SK-N-SH treated with all-trans-retinoic acid at 6 μM for 48 hours (cell line): ENCODE measurements at regions not wholly inside any gene's neighbourhood (a gene's known extent, or its start where the extent isn't known, plus 50 kb on each side); places are given as distances from the start of the nearest gene placed in this dataset.

ENCODE experiments used
- ATAC-seq: fragments of 200-7000 bp; cut with Tn5 transposase; 3 replicates; pipeline ENCODE4 v1.9.1; 2020; ENCODE audit warnings: mild to moderate bottlenecking, moderate library complexity
- ARNTL ChIP-seq: fragments of 450-650 bp; formaldehyde crosslinking; IDR thresholded peaks from 2 replicates; pipeline ENCODE4 v1.5.0; 2020; ENCODE audit warnings: low read depth, mild to moderate bottlenecking, moderate library complexity, borderline replicate concordance
- BACH2 ChIP-seq: fragments of 250-450 bp; sonication (Bioruptor Pico); IDR thresholded peaks from 2 replicates; pipeline ENCODE4 v1.9.0; 2021; ENCODE audit warnings: mild to moderate bottlenecking, borderline replicate concordance
- CREB5 ChIP-seq: fragments of 250-450 bp; sonication (Bioruptor Pico); IDR thresholded peaks from 2 replicates; pipeline ENCODE4 v1.5.1; 2020; ENCODE audit warnings: low read depth, mild to moderate bottlenecking, moderate library complexity
- CSDC2 ChIP-seq: fragments of 250-450 bp; sonication (Bioruptor Pico); IDR thresholded peaks from 2 replicates; pipeline ENCODE4 v1.5.0; 2020; ENCODE audit warnings: mild to moderate bottlenecking, moderate library complexity
- ESRRG ChIP-seq: fragments of 250-450 bp; sonication (Bioruptor Pico); IDR thresholded peaks from 2 replicates; pipeline ENCODE4 v1.6.1; 2021; ENCODE audit warnings: mild to moderate bottlenecking
- GLIS3 ChIP-seq: fragments of 250-450 bp; sonication (Bioruptor Pico); IDR thresholded peaks from 2 replicates; pipeline ENCODE4 v1.5.0; 2020; ENCODE audit warnings: mild to moderate bottlenecking, moderate library complexity
- ISL1 ChIP-seq: fragments of 250-450 bp; sonication (Bioruptor Pico); IDR thresholded peaks from 2 replicates; pipeline ENCODE4 v2.1.2; 2022; ENCODE audit warnings: mild to moderate bottlenecking, moderate library complexity
- OSR1 ChIP-seq: fragments of 250-450 bp; sonication (Bioruptor Pico); IDR thresholded peaks from 2 replicates; pipeline ENCODE4 v1.8.0; 2022; ENCODE audit warnings: moderate library complexity, mild to moderate bottlenecking, inconsistent platforms
- POU6F1 ChIP-seq: fragments of 250-450 bp; sonication (Bioruptor Pico); IDR thresholded peaks from 2 replicates; pipeline ENCODE4 v1.8.0; 2021; ENCODE audit warnings: low read depth, mild to moderate bottlenecking, moderate library complexity, borderline replicate concordance
- PPARA ChIP-seq: fragments of 250-450 bp; sonication (Bioruptor Pico); IDR thresholded peaks from 2 replicates; pipeline ENCODE4 v1.5.0; 2020; ENCODE audit warnings: mild to moderate bottlenecking, borderline replicate concordance
- RARB ChIP-seq: fragments of 250-450 bp; sonication (Bioruptor Pico); IDR thresholded peaks from 2 replicates; pipeline ENCODE4 v1.8.0; 2021; ENCODE audit warnings: mild to moderate bottlenecking, moderate library complexity
- SNAI2 ChIP-seq: fragments of 250-450 bp; sonication (Bioruptor Pico); IDR thresholded peaks from 2 replicates; pipeline ENCODE4 v1.5.0; 2020; ENCODE audit warnings: mild to moderate bottlenecking, moderate library complexity
- TCF4 ChIP-seq: fragments of 250-450 bp; sonication (Bioruptor Pico); IDR thresholded peaks from 2 replicates; pipeline ENCODE4 v1.8.0; 2021; ENCODE audit warnings: mild to moderate bottlenecking, moderate library complexity, borderline replicate concordance
- TOX ChIP-seq: fragments of 250-450 bp; sonication (Bioruptor Pico); IDR thresholded peaks from 2 replicates; pipeline ENCODE4 v1.8.0; 2021; ENCODE audit warnings: mild to moderate bottlenecking, moderate library complexity, borderline replicate concordance
- TSHZ2 ChIP-seq: fragments of 250-450 bp; sonication (Bioruptor Pico); IDR thresholded peaks from 2 replicates; pipeline ENCODE4 v1.5.0; 2020; ENCODE audit warnings: mild to moderate bottlenecking, moderate library complexity
- ZC3H10 ChIP-seq: fragments of 250-450 bp; sonication (Bioruptor Pico); IDR thresholded peaks from 2 replicates; pipeline ENCODE4 v1.5.1; 2021; ENCODE audit warnings: mild to moderate bottlenecking, moderate library complexity
- ZFP3 ChIP-seq: fragments of 250-450 bp; sonication (Bioruptor Pico); IDR thresholded peaks from 2 replicates; pipeline ENCODE4 v1.5.0; 2020; ENCODE audit warnings: mild to moderate bottlenecking, moderate library complexity
- ZFP30 ChIP-seq: fragments of 450-650 bp; formaldehyde crosslinking; IDR thresholded peaks from 2 replicates; pipeline ENCODE4 v1.5.0; 2022; ENCODE audit warnings: mild to moderate bottlenecking, moderate library complexity
- ZNF565 ChIP-seq: fragments of 450-650 bp; formaldehyde crosslinking; conservative IDR thresholded peaks from 2 replicates; pipeline ENCODE4 v1.5.0; 2020; ENCODE audit warnings: low read depth, mild to moderate bottlenecking, moderate library complexity
- ZNF70 ChIP-seq: fragments of 450-650 bp; formaldehyde crosslinking; IDR thresholded peaks from 2 replicates; pipeline ENCODE4 v1.5.0; 2020; ENCODE audit warnings: mild to moderate bottlenecking, moderate library complexity
- ZNF8 ChIP-seq: fragments of 450-650 bp; formaldehyde crosslinking; IDR thresholded peaks from 2 replicates; pipeline ENCODE4 v1.5.0; 2020; ENCODE audit warnings: mild to moderate bottlenecking, moderate library complexity

GRCh38 chr2:216298719-216299495 is 73.4 kb downstream of the MARCHF4 start:
- ATAC-seq: peak; percentile 83
- TF ChIP-seq ZFP30 (CRISPR knock-in tag): no peak
- TF ChIP-seq ZFP3 (CRISPR knock-in tag): no peak
- TF ChIP-seq TCF4 (CRISPR knock-in tag): no peak
- TF ChIP-seq OSR1 (CRISPR knock-in tag): no peak
- TF ChIP-seq ESRRG (CRISPR knock-in tag): no peak
- no peak for TF ChIP-seq ZNF565 (CRISPR knock-in tag)
- no peak for TF ChIP-seq ZNF70 (CRISPR knock-in tag)
- TF ChIP-seq ZNF8 (CRISPR knock-in tag): no peak
- no peak for TF ChIP-seq GLIS3 (CRISPR knock-in tag)
- no peak for TF ChIP-seq ISL1
- no peak for TF ChIP-seq POU6F1 (CRISPR knock-in tag)
- no peak for TF ChIP-seq PPARA (CRISPR knock-in tag)
- TF ChIP-seq SNAI2: no peak
- no peak for TF ChIP-seq RARB (CRISPR knock-in tag)
- no peak for TF ChIP-seq ARNTL (CRISPR knock-in tag)
- no peak for TF ChIP-seq CSDC2 (CRISPR knock-in tag)
- no peak for TF ChIP-seq TSHZ2 (CRISPR knock-in tag)
- TF ChIP-seq TOX (CRISPR knock-in tag): no peak
- TF ChIP-seq, all 23 proteins: peak for 0

- no peak for TF ChIP-seq ZFP30 (CRISPR knock-in tag)
- no peak for TF ChIP-seq SNAI2
- no peak for TF ChIP-seq CREB5 (CRISPR knock-in tag)
- no peak for TF ChIP-seq ZC3H10 (CRISPR knock-in tag)
- no peak for TF ChIP-seq RARB (CRISPR knock-in tag)
- no peak for TF ChIP-seq ZNF70 (CRISPR knock-in tag)
- TF ChIP-seq TCF4 (CRISPR knock-in tag): no peak
- TF ChIP-seq ZFP3 (CRISPR knock-in tag): no peak
- no peak for TF ChIP-seq TSHZ2 (CRISPR knock-in tag)
- TF ChIP-seq TOX (CRISPR knock-in tag): no peak
- no peak for TF ChIP-seq ESRRG (CRISPR knock-in tag)
- TF ChIP-seq PPARA (CRISPR knock-in tag): no peak
- no peak for TF ChIP-seq GLIS3 (CRISPR knock-in tag)
- no peak for TF ChIP-seq ARNTL (CRISPR knock-in tag)
- no peak for TF ChIP-seq OSR1 (CRISPR knock-in tag)
- TF ChIP-seq BACH2 (CRISPR knock-in tag): no peak
- TF ChIP-seq ZNF8 (CRISPR knock-in tag): no peak
- ATAC-seq: no peak
Observed at GRCh38 chr2:216296856-216297255, 75.4 kb downstream of the MARCHF4 start.
